ENCODE measurements at regions not wholly inside any gene's neighbourhood (a gene's known extent, or its start where the extent isn't known, plus 50 kb on each side); places are given as distances from the start of the nearest gene placed in this dataset.
"Not testable (repeated sequence)": the region's sequence is repeated elsewhere in the genome, so short reads cannot be mapped to it uniquely, and the experiment has no call there.

GRCh38 chr4:111330786-111331185 lies 707.9 kb upstream of the PITX2 start:
- Histone ChIP-seq H3K4me1 (ENCODE audit: control insufficient read depth in 1 of 2, insufficient read depth in 2 of 2, low read length in 2 of 2) (no peaks in the 10 kb centered on the region), H3K27me3 (ENCODE audit: control insufficient read depth in 1 of 2, insufficient read depth in 2 of 2, low read length in 2 of 2) (no peaks in the 10 kb centered on the region), H3K27ac (ENCODE audit: low read depth, low read length) (no peak overlapping the region), H3K4me3 (ENCODE audit: low read depth in 1 of 2, low read length in 2 of 2) (no peak overlapping the region), H3K9ac (ENCODE audit: low read depth in 1 of 2, low read length in 2 of 2) (no peak overlapping the region), H3K9me3 (ENCODE audit: control insufficient read depth in 1 of 2, low read length in 2 of 2) (no peaks in the 10 kb centered on the region), H3K36me3 (ENCODE audit: control insufficient read depth in 1 of 2, insufficient read depth in 2 of 2, low read length in 2 of 2) (no peaks in the 10 kb centered on the region)

GRCh38 chr4:111334361-111334760 lies 711.5 kb upstream of the PITX2 start:
- no peak overlapping the region for H3K4me3 ChIP-seq (ENCODE audit: low read depth in 1 of 2, low read length in 2 of 2)
- no peaks in the 10 kb centered on the region for H3K36me3 ChIP-seq (ENCODE audit: control insufficient read depth in 1 of 2, insufficient read depth in 2 of 2, low read length in 2 of 2)
- H3K27me3 ChIP-seq (ENCODE audit: control insufficient read depth in 1 of 2, insufficient read depth in 2 of 2, low read length in 2 of 2), result no peaks in the 10 kb centered on the region
- H3K27ac ChIP-seq (ENCODE audit: low read depth, low read length), result no peak overlapping the region
- no peaks in the 10 kb centered on the region for H3K4me1 ChIP-seq (ENCODE audit: control insufficient read depth in 1 of 2, insufficient read depth in 2 of 2, low read length in 2 of 2)
- H3K9ac ChIP-seq (ENCODE audit: low read depth in 1 of 2, low read length in 2 of 2), result no peak overlapping the region
- no peaks in the 10 kb centered on the region for H3K9me3 ChIP-seq (ENCODE audit: control insufficient read depth in 1 of 2, low read length in 2 of 2)

GRCh38 chr4:111337186-111337876 lies 714.5 kb upstream of the PITX2 start:
- not testable (repeated sequence) for H3K9me3 ChIP-seq (ENCODE audit: control insufficient read depth in 1 of 2, low read length in 2 of 2); H3K4me1 ChIP-seq (ENCODE audit: control insufficient read depth in 1 of 2, insufficient read depth in 2 of 2, low read length in 2 of 2); H3K27ac ChIP-seq (ENCODE audit: low read depth, low read length); H3K36me3 ChIP-seq (ENCODE audit: control insufficient read depth in 1 of 2, insufficient read depth in 2 of 2, low read length in 2 of 2); H3K27me3 ChIP-seq (ENCODE audit: control insufficient read depth in 1 of 2, insufficient read depth in 2 of 2, low read length in 2 of 2); H3K9ac ChIP-seq (ENCODE audit: low read depth in 1 of 2, low read length in 2 of 2); H3K4me3 ChIP-seq (ENCODE audit: low read depth in 1 of 2, low read length in 2 of 2)

GRCh38 chr4:111359602-111360001 lies 736.7 kb upstream of the PITX2 start:
- Histone ChIP-seq H3K9me3 (ENCODE audit: control insufficient read depth in 1 of 2, low read length in 2 of 2) (peaks cover 0 to 3% of the 10 kb centered on the region in 2 donors), H3K27ac (ENCODE audit: low read depth, low read length) (no peak overlapping the region), H3K27me3 (ENCODE audit: control insufficient read depth in 1 of 2, insufficient read depth in 2 of 2, low read length in 2 of 2) (no peaks in the 10 kb centered on the region), H3K4me3 (ENCODE audit: low read depth in 1 of 2, low read length in 2 of 2) (no peak overlapping the region), H3K36me3 (ENCODE audit: control insufficient read depth in 1 of 2, insufficient read depth in 2 of 2, low read length in 2 of 2) (no peaks in the 10 kb centered on the region), H3K9ac (ENCODE audit: low read depth in 1 of 2, low read length in 2 of 2) (no peak overlapping the region), H3K4me1 (ENCODE audit: control insufficient read depth in 1 of 2, insufficient read depth in 2 of 2, low read length in 2 of 2) (no peaks in the 10 kb centered on the region)

- no peak overlapping the region for H3K27ac ChIP-seq (ENCODE audit: low read depth, low read length)
- H3K9ac ChIP-seq (ENCODE audit: low read depth in 1 of 2, low read length in 2 of 2), result no peak overlapping the region
These were observed 738.0 kb upstream of the PITX2 start for GRCh38 chr4:111360906-111361305.

GRCh38 chr4:111362941-111363361 lies 740.1 kb upstream of the PITX2 start:
- Histone ChIP-seq H3K9ac (ENCODE audit: low read depth in 1 of 2, low read length in 2 of 2) (no peak overlapping the region), H3K9me3 (ENCODE audit: control insufficient read depth in 1 of 2, low read length in 2 of 2) (peaks cover 0 to 3% of the 10 kb centered on the region in 2 donors), H3K36me3 (ENCODE audit: control insufficient read depth in 1 of 2, insufficient read depth in 2 of 2, low read length in 2 of 2) (no peaks in the 10 kb centered on the region), H3K4me3 (ENCODE audit: low read depth in 1 of 2, low read length in 2 of 2) (no peak overlapping the region), H3K27ac (ENCODE audit: low read depth, low read length) (no peak overlapping the region), H3K27me3 (ENCODE audit: control insufficient read depth in 1 of 2, insufficient read depth in 2 of 2, low read length in 2 of 2) (no peaks in the 10 kb centered on the region), H3K4me1 (ENCODE audit: control insufficient read depth in 1 of 2, insufficient read depth in 2 of 2, low read length in 2 of 2) (no peaks in the 10 kb centered on the region)

More at GRCh38 chr4:111360906-111361305, 738.0 kb upstream of the PITX2 start:
- no peaks in the 10 kb centered on the region for H3K4me1 ChIP-seq (ENCODE audit: control insufficient read depth in 1 of 2, insufficient read depth in 2 of 2, low read length in 2 of 2)
- H3K36me3 ChIP-seq (ENCODE audit: control insufficient read depth in 1 of 2, insufficient read depth in 2 of 2, low read length in 2 of 2), result no peaks in the 10 kb centered on the region
- H3K4me3 ChIP-seq (ENCODE audit: low read depth in 1 of 2, low read length in 2 of 2), result no peak overlapping the region
- peaks cover 0 to 3% of the 10 kb centered on the region in 2 donors for H3K9me3 ChIP-seq (ENCODE audit: control insufficient read depth in 1 of 2, low read length in 2 of 2)
- no peaks in the 10 kb centered on the region for H3K27me3 ChIP-seq (ENCODE audit: control insufficient read depth in 1 of 2, insufficient read depth in 2 of 2, low read length in 2 of 2)

GRCh38 chr4:111377880-111378279 lies 755.0 kb upstream of the PITX2 start:
- H3K27ac ChIP-seq (ENCODE audit: low read depth, low read length); H3K4me1 ChIP-seq (ENCODE audit: control insufficient read depth in 1 of 2, insufficient read depth in 2 of 2, low read length in 2 of 2); H3K9me3 ChIP-seq (ENCODE audit: control insufficient read depth in 1 of 2, low read length in 2 of 2); H3K27me3 ChIP-seq (ENCODE audit: control insufficient read depth in 1 of 2, insufficient read depth in 2 of 2, low read length in 2 of 2); H3K36me3 ChIP-seq (ENCODE audit: control insufficient read depth in 1 of 2, insufficient read depth in 2 of 2, low read length in 2 of 2); H3K4me3 ChIP-seq (ENCODE audit: low read depth in 1 of 2, low read length in 2 of 2); H3K9ac ChIP-seq (ENCODE audit: low read depth in 1 of 2, low read length in 2 of 2): not testable (repeated sequence)

- H3K9ac ChIP-seq (ENCODE audit: low read depth in 1 of 2, low read length in 2 of 2), result no peak overlapping the region
These were observed 756.7 kb upstream of the FAM241A start for GRCh38 chr4:111388561-111388960.

GRCh38 chr4:111391829-111392228 lies 753.4 kb upstream of the FAM241A start:
- no peaks in the 10 kb centered on the region for H3K9me3 ChIP-seq (ENCODE audit: control insufficient read depth in 1 of 2, low read length in 2 of 2)
- H3K4me3 ChIP-seq (ENCODE audit: low read depth in 1 of 2, low read length in 2 of 2), result no peak overlapping the region
- no peak overlapping the region for H3K27ac ChIP-seq (ENCODE audit: low read depth, low read length)
- no peaks in the 10 kb centered on the region for H3K27me3 ChIP-seq (ENCODE audit: control insufficient read depth in 1 of 2, insufficient read depth in 2 of 2, low read length in 2 of 2)
- no peaks in the 10 kb centered on the region for H3K36me3 ChIP-seq (ENCODE audit: control insufficient read depth in 1 of 2, insufficient read depth in 2 of 2, low read length in 2 of 2)
- no peak overlapping the region for H3K9ac ChIP-seq (ENCODE audit: low read depth in 1 of 2, low read length in 2 of 2)
- H3K4me1 ChIP-seq (ENCODE audit: control insufficient read depth in 1 of 2, insufficient read depth in 2 of 2, low read length in 2 of 2), result no peaks in the 10 kb centered on the region

More at GRCh38 chr4:111388561-111388960, 756.7 kb upstream of the FAM241A start:
- H3K27me3 ChIP-seq (ENCODE audit: control insufficient read depth in 1 of 2, insufficient read depth in 2 of 2, low read length in 2 of 2), result no peaks in the 10 kb centered on the region
- no peaks in the 10 kb centered on the region for H3K4me1 ChIP-seq (ENCODE audit: control insufficient read depth in 1 of 2, insufficient read depth in 2 of 2, low read length in 2 of 2)
- no peak overlapping the region for H3K4me3 ChIP-seq (ENCODE audit: low read depth in 1 of 2, low read length in 2 of 2)
- no peak overlapping the region for H3K27ac ChIP-seq (ENCODE audit: low read depth, low read length)
- H3K9me3 ChIP-seq (ENCODE audit: control insufficient read depth in 1 of 2, low read length in 2 of 2), result no peaks in the 10 kb centered on the region
- no peaks in the 10 kb centered on the region for H3K36me3 ChIP-seq (ENCODE audit: control insufficient read depth in 1 of 2, insufficient read depth in 2 of 2, low read length in 2 of 2)

- Histone ChIP-seq H3K9ac (ENCODE audit: low read depth in 1 of 2, low read length in 2 of 2) (no peak overlapping the region), H3K27me3 (ENCODE audit: control insufficient read depth in 1 of 2, insufficient read depth in 2 of 2, low read length in 2 of 2) (no peaks in the 10 kb centered on the region), H3K27ac (ENCODE audit: low read depth, low read length) (no peak overlapping the region), H3K9me3 (ENCODE audit: control insufficient read depth in 1 of 2, low read length in 2 of 2) (no peaks in the 10 kb centered on the region), H3K36me3 (ENCODE audit: control insufficient read depth in 1 of 2, insufficient read depth in 2 of 2, low read length in 2 of 2) (no peaks in the 10 kb centered on the region), H3K4me3 (ENCODE audit: low read depth in 1 of 2, low read length in 2 of 2) (no peak overlapping the region), H3K4me1 (ENCODE audit: control insufficient read depth in 1 of 2, insufficient read depth in 2 of 2, low read length in 2 of 2) (no peaks in the 10 kb centered on the region)
These were observed 751.5 kb upstream of the FAM241A start for GRCh38 chr4:111393781-111394180.

All from duodenal mucosa (tissue), 2 donors.